GM23338 (cell line): ENCODE measurements at regions not wholly inside any gene's neighbourhood (a gene's known extent, or its start where the extent isn't known, plus 50 kb on each side); places are given as distances from the start of the nearest gene placed in this dataset.

ENCODE experiments used
- ATAC-seq: fragments of 200-7000 bp; cut with Tn5 transposase; 3 replicates; pipeline ENCODE4 v1.9.1; 2020
- DNase-seq: peaks from one replicate; pipeline ENCODE4 v3.0.0-alpha.2; 2015; ENCODE audit warnings: low spot score
- H2AFZ ChIP-seq: fragments of 200-600 bp; sonication (generic); 2 replicates; pipeline ENCODE4 v1.8.0; 2016; ENCODE audit warnings: antibody characterized with exemption, mild to moderate bottlenecking, moderate library complexity
- H3F3A ChIP-seq: fragments of 200-600 bp; sonication (generic); replicated peaks from 2 replicates; pipeline ENCODE4 v1.8.0; 2017; ENCODE audit warnings: antibody characterized with exemption, mixed run types, low read depth
- H3K27ac ChIP-seq: fragments of 200-600 bp; sonication (generic); 2 replicates; pipeline ENCODE4 v1.6.1; 2016; ENCODE audit warnings: low read depth
- H3K27me3 ChIP-seq: fragments of 200-600 bp; sonication (generic); 2 replicates; pipeline ENCODE4 v1.8.0; 2016; ENCODE audit warnings: mild to moderate bottlenecking, mixed run types, moderate library complexity; ENCODE audit not compliant: insufficient read depth
- H3K36me3 ChIP-seq: fragments of 200-600 bp; sonication (generic); 2 replicates; pipeline ENCODE4 v1.8.0; 2016; ENCODE audit warnings: mild to moderate bottlenecking; ENCODE audit not compliant: insufficient read depth
- H3K4me1 ChIP-seq: fragments of 200-600 bp; sonication (generic); 2 replicates; pipeline ENCODE4 v1.8.0; 2016; ENCODE audit warnings: mild to moderate bottlenecking, moderate library complexity; ENCODE audit not compliant: insufficient read depth
- H3K4me2 ChIP-seq: fragments of 200-600 bp; sonication (generic); 2 replicates; pipeline ENCODE4 v1.7.1; 2017; ENCODE audit warnings: mixed run types
- H3K4me3 ChIP-seq: fragments of 200-600 bp; sonication (generic); 2 replicates; pipeline ENCODE4 v1.6.1; 2016; ENCODE audit warnings: mixed run types
- H3K79me2 ChIP-seq: fragments of 200-600 bp; sonication (generic); replicated peaks from 2 replicates; pipeline ENCODE4 v1.8.0; 2017; ENCODE audit warnings: mild to moderate bottlenecking; ENCODE audit not compliant: insufficient read depth
- H3K9me2 ChIP-seq: fragments of 200-600 bp; sonication (generic); 2 replicates; pipeline ENCODE4 v1.8.0; 2017; ENCODE audit not compliant: insufficient read depth
- H4K20me1 ChIP-seq: fragments of 200-600 bp; sonication (generic); replicated peaks from 2 replicates; pipeline ENCODE4 v1.8.0; 2017; ENCODE audit warnings: mild to moderate bottlenecking; ENCODE audit not compliant: insufficient read depth
- H3K27ac Mint-ChIP-seq: 2 replicates; pipeline ENCODE4 v1.8.0; 2020; ENCODE audit warnings: inconsistent platforms, mild to moderate bottlenecking, moderate library complexity, mixed read lengths
- H3K27me3 Mint-ChIP-seq: 3 replicates; pipeline ENCODE4 v1.8.0; 2022; ENCODE audit warnings: low read depth, mild to moderate bottlenecking, moderate library complexity, mixed read lengths, inconsistent platforms; ENCODE audit not compliant: insufficient read depth, poor library complexity
- H3K36me3 Mint-ChIP-seq: 3 replicates; pipeline ENCODE4 v1.8.0; 2021; ENCODE audit warnings: low read depth, mild to moderate bottlenecking, inconsistent platforms, moderate library complexity, mixed read lengths
- H3K4me1 Mint-ChIP-seq: 3 replicates; pipeline ENCODE4 v1.8.0; 2020; ENCODE audit warnings: mild to moderate bottlenecking, inconsistent platforms, mixed read lengths
- H3K4me3 Mint-ChIP-seq: 3 replicates; pipeline ENCODE4 v1.8.0; 2021; ENCODE audit warnings: moderate library complexity, mild to moderate bottlenecking, inconsistent platforms, mixed read lengths
- H3K9me3 Mint-ChIP-seq: 3 replicates; pipeline ENCODE4 v1.8.0; 2020; ENCODE audit warnings: moderate library complexity, mild to moderate bottlenecking, inconsistent platforms, mixed read lengths
- CTCF ChIP-seq, 2 experiments: fragments of 200-600 bp in 1 of 2; sonication (generic) in 1 of 2; conservative IDR thresholded peaks; 2 replicates each; pipeline versions ENCODE4 v1.5.1 to v1.6.1; 2016 to 2017; ENCODE audit warnings: antibody characterized with exemption in 2 of 2, low read depth in 2 of 2, mild to moderate bottlenecking in 2 of 2, moderate library complexity in 1 of 2
- ETS1 ChIP-seq: IDR thresholded peaks from 2 replicates; pipeline ENCODE4 v1.6.1; 2016; ENCODE audit warnings: antibody characterized with exemption
- EZH2phosphoT487 ChIP-seq: fragments of 200-600 bp; sonication (generic); IDR thresholded peaks from one replicate; pipeline ENCODE4 v1.8.1; 2018; ENCODE audit warnings: antibody characterized with exemption; ENCODE audit not compliant: unreplicated experiment
- JUNB ChIP-seq: IDR thresholded peaks from one replicate; pipeline ENCODE4 v1.6.1; 2016; ENCODE audit warnings: antibody characterized with exemption; ENCODE audit not compliant: unreplicated experiment
- NANOG ChIP-seq: IDR thresholded peaks from 2 replicates; pipeline ENCODE4 v1.6.1; 2016; ENCODE audit warnings: antibody characterized with exemption, borderline replicate concordance
- REST ChIP-seq: IDR thresholded peaks from one replicate; pipeline ENCODE4 v1.6.1; 2018; ENCODE audit warnings: antibody characterized with exemption; ENCODE audit not compliant: unreplicated experiment
- STAT1 ChIP-seq: IDR thresholded peaks from one replicate; pipeline ENCODE4 v1.6.1; 2016; ENCODE audit warnings: antibody characterized with exemption; ENCODE audit not compliant: unreplicated experiment

- Mint-ChIP-seq H3K27me3 (peaks cover 3% of the 10 kb centered on the region), H3K4me3 (no peak overlapping the region), H3K27ac (no peak overlapping the region), H3K9me3 (no peaks in the 10 kb centered on the region; the same call in 2 of the 3 replicates), H3K36me3 (no peaks in the 10 kb centered on the region), H3K4me1 (no peaks in the 10 kb centered on the region)
- H3K27me3 ChIP-seq = no peaks in the 10 kb centered on the region
- no peak for ATAC-seq
- H3K4me3 ChIP-seq = no peak overlapping the region
- no peak overlapping the region for H2AFZ ChIP-seq
- H4K20me1 ChIP-seq = no peaks in the 10 kb centered on the region
- H3K79me2 ChIP-seq = no peaks in the 10 kb centered on the region
- H3K9me2 ChIP-seq = peaks cover 7% of the 10 kb centered on the region; the same call in 1 of the 2 replicates
- no peak overlapping the region for H3K27ac ChIP-seq
- H3F3A ChIP-seq = no peaks in the 10 kb centered on the region
- TF ChIP-seq ETS1 (no peak), JUNB (no peak), EZH2phosphoT487 (no peak)
- no peaks in the 10 kb centered on the region for H3K4me1 ChIP-seq
- no peak overlapping the region for H3K4me2 ChIP-seq
- H3K36me3 ChIP-seq = no peaks in the 10 kb centered on the region
- no peak for DNase-seq
Observed at GRCh38 chr16:80198311-80199299, 342.2 kb upstream of the DYNLRB2 start.

- Histone ChIP-seq H3K27ac (no peak overlapping the region), H3K4me2 (no peak overlapping the region), H3K9me2 (peaks cover 7% of the 10 kb centered on the region; the same call in 1 of the 2 replicates), H3K4me3 (no peak overlapping the region), H3K4me1 (no peaks in the 10 kb centered on the region), H3K79me2 (no peaks in the 10 kb centered on the region), H4K20me1 (no peaks in the 10 kb centered on the region), H3F3A (no peaks in the 10 kb centered on the region), H2AFZ (no peak overlapping the region), H3K36me3 (no peaks in the 10 kb centered on the region), H3K27me3 (no peaks in the 10 kb centered on the region)
- TF ChIP-seq CTCF (conservative IDR thresholded peaks at IDR 0.05; ENCODE audit: low read depth in 2 of 2) (no peak), JUNB (no peak)
- Mint-ChIP-seq H3K9me3 (no peaks in the 10 kb centered on the region; the same call in 2 of the 3 replicates), H3K4me3 (no peak overlapping the region), H3K27me3 (peaks cover 3% of the 10 kb centered on the region), H3K4me1 (no peaks in the 10 kb centered on the region), H3K27ac (no peak overlapping the region), H3K36me3 (no peaks in the 10 kb centered on the region)
- DNase-seq (no peak), ATAC-seq (no peak)
Observed at GRCh38 chr16:80197741-80198201, 343.0 kb upstream of the DYNLRB2 start.

GRCh38 chr16:80191928-80192327 lies 348.9 kb upstream of the DYNLRB2 start:
- Histone ChIP-seq H3K27ac (no peak overlapping the region), H3K36me3 (no peaks in the 10 kb centered on the region), H3K9me2 (peaks cover 4% of the 10 kb centered on the region; the same call in 1 of the 2 replicates), H4K20me1 (no peaks in the 10 kb centered on the region), H3K4me2 (no peak overlapping the region), H3K79me2 (no peaks in the 10 kb centered on the region), H3K4me3 (no peak overlapping the region), H3K27me3 (no peaks in the 10 kb centered on the region), H2AFZ (0 out of 2 replicates have a peak overlapping the region, but pooled peaks have one; percentile 72), H3K4me1 (no peaks in the 10 kb centered on the region), H3F3A (no peaks in the 10 kb centered on the region)
- no peak overlapping the region for H3K4me3 Mint-ChIP-seq
- H3K36me3 Mint-ChIP-seq = no peaks in the 10 kb centered on the region
- H3K27ac Mint-ChIP-seq = no peak overlapping the region
- peaks cover 3% of the 10 kb centered on the region for H3K27me3 Mint-ChIP-seq
- ATAC-seq = no peak
- no peaks in the 10 kb centered on the region for H3K4me1 Mint-ChIP-seq
- no peaks in the 10 kb centered on the region; the same call in 2 of the 3 replicates for H3K9me3 Mint-ChIP-seq
- DNase-seq = no peak
- no peak for TF ChIP-seq CTCF (conservative IDR thresholded peaks at IDR 0.05; ENCODE audit: low read depth in 2 of 2)
- no peak for TF ChIP-seq NANOG
- no peak for TF ChIP-seq STAT1
- TF ChIP-seq REST = no peak
